GM12892 (cell line): ENCODE measurements at regions not wholly inside any gene's neighbourhood (a gene's known extent, or its start where the extent isn't known, plus 50 kb on each side); places are given as distances from the start of the nearest gene placed in this dataset.

Source experiments
- POLR2A ChIP-seq: IDR thresholded peaks from 2 replicates; pipeline ENCODE4 v1.6.1; 2011; ENCODE audit warnings: low read depth, low read length, control low read depth
- POLR2AphosphoS5 ChIP-seq: IDR thresholded peaks from 2 replicates; pipeline ENCODE4 v1.6.1; 2011; ENCODE audit warnings: low read depth, low read length, control low read depth

- TF ChIP-seq POLR2A (no peak), POLR2AphosphoS5 (no peak)
Measured at GRCh38 chr22:40120848-40121247, 56.9 kb upstream of the TNRC6B start.
